ENCODE measurements at regions not wholly inside any gene's neighbourhood (a gene's known extent, or its start where the extent isn't known, plus 50 kb on each side); places are given as distances from the start of the nearest gene placed in this dataset.

GRCh38 chr4:122276359-122276758 is 102.5 kb upstream of the ADAD1 start:
- TF ChIP-seq, protein P1, sequence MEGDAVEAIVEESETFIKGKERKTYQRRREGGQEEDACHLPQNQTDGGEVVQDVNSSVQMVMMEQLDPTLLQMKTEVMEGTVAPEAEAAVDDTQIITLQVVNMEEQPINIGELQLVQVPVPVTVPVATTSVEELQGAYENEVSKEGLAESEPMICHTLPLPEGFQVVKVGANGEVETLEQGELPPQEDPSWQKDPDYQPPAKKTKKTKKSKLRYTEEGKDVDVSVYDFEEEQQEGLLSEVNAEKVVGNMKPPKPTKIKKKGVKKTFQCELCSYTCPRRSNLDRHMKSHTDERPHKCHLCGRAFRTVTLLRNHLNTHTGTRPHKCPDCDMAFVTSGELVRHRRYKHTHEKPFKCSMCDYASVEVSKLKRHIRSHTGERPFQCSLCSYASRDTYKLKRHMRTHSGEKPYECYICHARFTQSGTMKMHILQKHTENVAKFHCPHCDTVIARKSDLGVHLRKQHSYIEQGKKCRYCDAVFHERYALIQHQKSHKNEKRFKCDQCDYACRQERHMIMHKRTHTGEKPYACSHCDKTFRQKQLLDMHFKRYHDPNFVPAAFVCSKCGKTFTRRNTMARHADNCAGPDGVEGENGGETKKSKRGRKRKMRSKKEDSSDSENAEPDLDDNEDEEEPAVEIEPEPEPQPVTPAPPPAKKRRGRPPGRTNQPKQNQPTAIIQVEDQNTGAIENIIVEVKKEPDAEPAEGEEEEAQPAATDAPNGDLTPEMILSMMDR (IDR thresholded peaks at IDR 0.05) = no peak
- TF ChIP-seq POLR2A (IDR thresholded peaks at IDR 0.05) = no peak

All from body of pancreas (tissue), 4 donors.